ENCODE measurements at regions not wholly inside any gene's neighbourhood (a gene's known extent, or its start where the extent isn't known, plus 50 kb on each side); places are given as distances from the start of the nearest gene placed in this dataset.

GRCh38 chr2:21253311-21254027 is 129.7 kb downstream of the TDRD15 start:
- no peak for DNase-seq (ENCODE audit: low spot score)

GRCh38 chr2:21254170-21254965 is 130.6 kb downstream of the TDRD15 start:
- DNase-seq (ENCODE audit: low spot score), result no peak

- DNase-seq (ENCODE audit: low spot score), result no peak
Observed at GRCh38 chr2:21256006-21256405, 132.2 kb downstream of the TDRD15 start.

GRCh38 chr2:21257621-21258020 is 133.9 kb downstream of the TDRD15 start:
- DNase-seq (ENCODE audit: low spot score), result no peak

- DNase-seq (ENCODE audit: low spot score), result no peak
Observed at GRCh38 chr2:21258082-21258481, 134.3 kb downstream of the TDRD15 start.

GRCh38 chr2:21260311-21260710 is 136.5 kb downstream of the TDRD15 start:
- DNase-seq (ENCODE audit: low spot score), result no peak

GRCh38 chr2:21261591-21261990 is 137.8 kb downstream of the TDRD15 start:
- no peak for DNase-seq (ENCODE audit: low spot score)

- no peak for DNase-seq (ENCODE audit: low spot score)
Observed at GRCh38 chr2:21262426-21262940, 138.7 kb downstream of the TDRD15 start.

GRCh38 chr2:21263622-21264021 is 139.9 kb downstream of the TDRD15 start:
- DNase-seq (ENCODE audit: low spot score), result no peak

- no peak for DNase-seq (ENCODE audit: low spot score)
Observed at GRCh38 chr2:21265752-21266151, 142.0 kb downstream of the TDRD15 start.

GRCh38 chr2:21267232-21267835 is 143.6 kb downstream of the TDRD15 start:
- DNase-seq (ENCODE audit: low spot score), result no peak

GRCh38 chr2:21268197-21268877 is 144.6 kb downstream of the TDRD15 start:
- no peak for DNase-seq (ENCODE audit: low spot score)

- no peak for DNase-seq (ENCODE audit: low spot score)
Observed at GRCh38 chr2:21268878-21269224, 145.1 kb downstream of the TDRD15 start.

GRCh38 chr2:21269382-21269781 is 145.6 kb downstream of the TDRD15 start:
- no peak for DNase-seq (ENCODE audit: low spot score)

- DNase-seq (ENCODE audit: low spot score), result no peak
Observed at GRCh38 chr2:21270083-21270491, 146.3 kb downstream of the TDRD15 start.

- no peak for DNase-seq (ENCODE audit: low spot score)
Observed at GRCh38 chr2:21270708-21271122, 146.9 kb downstream of the TDRD15 start.

GRCh38 chr2:21276163-21276562 is 152.4 kb downstream of the TDRD15 start:
- no peak for DNase-seq (ENCODE audit: low spot score)

- DNase-seq (ENCODE audit: low spot score), result no peak
Observed at GRCh38 chr2:21277068-21278056, 153.6 kb downstream of the TDRD15 start.

GRCh38 chr2:21279525-21279924 is 155.8 kb downstream of the TDRD15 start:
- DNase-seq (ENCODE audit: low spot score), result no peak

- DNase-seq (ENCODE audit: low spot score), result no peak
Observed at GRCh38 chr2:21280793-21281192, 157.0 kb downstream of the TDRD15 start.

GRCh38 chr2:21281384-21281783 is 157.6 kb downstream of the TDRD15 start:
- no peak for DNase-seq (ENCODE audit: low spot score)

Data from NAMALWA (cell line).